ENCODE measurements at regions not wholly inside any gene's neighbourhood (a gene's known extent, or its start where the extent isn't known, plus 50 kb on each side); places are given as distances from the start of the nearest gene placed in this dataset.

GRCh38 chr1:63027176-63027575 lies 243.2 kb downstream of the ATG4C start:
- H3K36me3 ChIP-seq (ENCODE audit: control insufficient read depth in 3 of 3, insufficient read depth in 3 of 3, low read length in 3 of 3): no peaks in the 10 kb centered on the region
- H3K9ac ChIP-seq (ENCODE audit: low read depth in 1 of 3, low read length in 3 of 3): no peak overlapping the region
- no peaks in the 10 kb centered on the region for H3K9me3 ChIP-seq (ENCODE audit: control insufficient read depth in 3 of 3, low read length in 3 of 3)
- H3K27ac ChIP-seq (ENCODE audit: low read depth, low read length): no peak overlapping the region
- H3K4me1 ChIP-seq (ENCODE audit: control insufficient read depth in 3 of 3, insufficient read depth in 3 of 3, low read length in 3 of 3): no peaks in the 10 kb centered on the region
- no peak overlapping the region for H3K4me3 ChIP-seq (ENCODE audit: low read length in 3 of 3)
- peaks cover 0 to 12% (median 0%) of the 10 kb centered on the region in 3 donors for H3K27me3 ChIP-seq (ENCODE audit: control insufficient read depth in 3 of 3, insufficient read depth in 3 of 3, low read length in 3 of 3)

GRCh38 chr1:63032171-63032570 lies 248.2 kb downstream of the ATG4C start:
- Histone ChIP-seq H3K27me3 (ENCODE audit: control insufficient read depth in 3 of 3, insufficient read depth in 3 of 3, low read length in 3 of 3) (peaks cover 0 to 12% (median 0%) of the 10 kb centered on the region in 3 donors), H3K27ac (ENCODE audit: low read depth, low read length) (no peak overlapping the region), H3K4me1 (ENCODE audit: control insufficient read depth in 3 of 3, insufficient read depth in 3 of 3, low read length in 3 of 3) (no peaks in the 10 kb centered on the region), H3K9ac (ENCODE audit: low read depth in 1 of 3, low read length in 3 of 3) (no peak overlapping the region), H3K36me3 (ENCODE audit: control insufficient read depth in 3 of 3, insufficient read depth in 3 of 3, low read length in 3 of 3) (no peaks in the 10 kb centered on the region), H3K4me3 (ENCODE audit: low read length in 3 of 3) (no peak overlapping the region), H3K9me3 (ENCODE audit: control insufficient read depth in 3 of 3, low read length in 3 of 3) (no peaks in the 10 kb centered on the region)

DNA sequence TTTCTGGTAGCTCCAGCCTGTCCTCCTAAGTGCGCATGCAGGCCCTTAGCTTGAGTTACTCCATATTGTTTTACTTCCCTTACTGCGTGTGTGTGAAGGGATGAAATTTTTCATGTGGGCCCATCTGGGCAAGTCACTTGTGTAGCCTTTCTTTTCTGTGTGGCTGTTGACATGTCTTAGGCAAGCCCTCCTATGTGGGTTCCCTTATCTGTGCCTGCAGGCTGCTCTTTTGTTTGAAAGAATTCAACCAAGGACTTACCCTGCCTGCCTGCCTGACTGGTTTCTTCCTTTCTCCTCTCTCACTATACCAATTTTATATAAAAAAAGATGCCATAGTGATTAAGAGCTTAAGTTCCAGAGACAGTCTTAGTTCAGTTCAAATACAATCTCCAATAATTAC lies 249.3 kb downstream of the ATG4C start:
- H3K9ac ChIP-seq (ENCODE audit: low read depth in 1 of 3, low read length in 3 of 3): no peak overlapping the region
- H3K27me3 ChIP-seq (ENCODE audit: control insufficient read depth in 3 of 3, insufficient read depth in 3 of 3, low read length in 3 of 3): peaks cover 0 to 12% (median 0%) of the 10 kb centered on the region in 3 donors
- no peaks in the 10 kb centered on the region for H3K4me1 ChIP-seq (ENCODE audit: control insufficient read depth in 3 of 3, insufficient read depth in 3 of 3, low read length in 3 of 3)
- no peak overlapping the region for H3K4me3 ChIP-seq (ENCODE audit: low read length in 3 of 3)
- no peaks in the 10 kb centered on the region for H3K36me3 ChIP-seq (ENCODE audit: control insufficient read depth in 3 of 3, insufficient read depth in 3 of 3, low read length in 3 of 3)
- no peak overlapping the region for H3K27ac ChIP-seq (ENCODE audit: low read depth, low read length)
- no peaks in the 10 kb centered on the region for H3K9me3 ChIP-seq (ENCODE audit: control insufficient read depth in 3 of 3, low read length in 3 of 3)

GRCh38 chr1:63034256-63034655 lies 250.3 kb downstream of the ATG4C start:
- Histone ChIP-seq H3K4me1 (ENCODE audit: control insufficient read depth in 3 of 3, insufficient read depth in 3 of 3, low read length in 3 of 3) (no peaks in the 10 kb centered on the region), H3K36me3 (ENCODE audit: control insufficient read depth in 3 of 3, insufficient read depth in 3 of 3, low read length in 3 of 3) (no peaks in the 10 kb centered on the region), H3K9me3 (ENCODE audit: control insufficient read depth in 3 of 3, low read length in 3 of 3) (no peaks in the 10 kb centered on the region), H3K4me3 (ENCODE audit: low read length in 3 of 3) (no peak overlapping the region), H3K27me3 (ENCODE audit: control insufficient read depth in 3 of 3, insufficient read depth in 3 of 3, low read length in 3 of 3) (peaks cover 0 to 4% (median 0%) of the 10 kb centered on the region in 3 donors), H3K27ac (ENCODE audit: low read depth, low read length) (no peak overlapping the region), H3K9ac (ENCODE audit: low read depth in 1 of 3, low read length in 3 of 3) (no peak overlapping the region)

DNA sequence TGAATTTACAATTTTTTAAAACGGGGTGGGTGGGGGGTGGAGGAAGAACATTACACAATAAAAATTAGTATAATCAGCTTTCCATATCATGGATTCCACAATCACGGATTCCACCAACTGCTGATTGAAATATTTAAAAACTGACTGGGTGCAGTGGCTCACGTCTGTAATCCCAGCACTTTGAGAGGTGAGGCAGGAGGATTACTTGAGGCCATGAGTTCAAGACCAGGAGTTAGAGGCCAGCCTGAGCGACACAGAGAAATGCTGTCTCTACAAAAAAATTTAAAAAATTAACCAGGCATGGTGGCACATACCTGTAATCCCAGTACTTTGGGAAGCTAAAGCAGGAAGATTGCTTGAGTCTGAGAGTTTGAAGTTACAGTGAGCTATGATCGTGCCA lies 254.7 kb downstream of the ATG4C start:
- Histone ChIP-seq H3K9me3 (ENCODE audit: control insufficient read depth in 3 of 3, low read length in 3 of 3) (no peaks in the 10 kb centered on the region), H3K27ac (ENCODE audit: low read depth, low read length) (no peak overlapping the region), H3K27me3 (ENCODE audit: control insufficient read depth in 3 of 3, insufficient read depth in 3 of 3, low read length in 3 of 3) (no peaks in the 10 kb centered on the region), H3K9ac (ENCODE audit: low read depth in 1 of 3, low read length in 3 of 3) (no peak overlapping the region), H3K4me3 (ENCODE audit: low read length in 3 of 3) (no peak overlapping the region), H3K36me3 (ENCODE audit: control insufficient read depth in 3 of 3, insufficient read depth in 3 of 3, low read length in 3 of 3) (no peaks in the 10 kb centered on the region), H3K4me1 (ENCODE audit: control insufficient read depth in 3 of 3, insufficient read depth in 3 of 3, low read length in 3 of 3) (no peaks in the 10 kb centered on the region)

- H3K36me3 ChIP-seq (ENCODE audit: control insufficient read depth in 3 of 3, insufficient read depth in 3 of 3, low read length in 3 of 3): no peaks in the 10 kb centered on the region
Observed at GRCh38 chr1:63041660-63042059, 257.7 kb downstream of the ATG4C start.

GRCh38 chr1:63042278-63042677 lies 258.3 kb downstream of the ATG4C start:
- H3K4me1 ChIP-seq (ENCODE audit: control insufficient read depth in 3 of 3, insufficient read depth in 3 of 3, low read length in 3 of 3): no peaks in the 10 kb centered on the region
- H3K36me3 ChIP-seq (ENCODE audit: control insufficient read depth in 3 of 3, insufficient read depth in 3 of 3, low read length in 3 of 3): no peaks in the 10 kb centered on the region
- H3K27ac ChIP-seq (ENCODE audit: low read depth, low read length): no peak overlapping the region
- H3K9ac ChIP-seq (ENCODE audit: low read depth in 1 of 3, low read length in 3 of 3): no peak overlapping the region
- no peaks in the 10 kb centered on the region for H3K9me3 ChIP-seq (ENCODE audit: control insufficient read depth in 3 of 3, low read length in 3 of 3)
- no peak overlapping the region for H3K4me3 ChIP-seq (ENCODE audit: low read length in 3 of 3)
- H3K27me3 ChIP-seq (ENCODE audit: control insufficient read depth in 3 of 3, insufficient read depth in 3 of 3, low read length in 3 of 3): no peaks in the 10 kb centered on the region

More at GRCh38 chr1:63041660-63042059, 257.7 kb downstream of the ATG4C start:
- no peaks in the 10 kb centered on the region for H3K9me3 ChIP-seq (ENCODE audit: control insufficient read depth in 3 of 3, low read length in 3 of 3)
- no peak overlapping the region for H3K27ac ChIP-seq (ENCODE audit: low read depth, low read length)
- H3K4me3 ChIP-seq (ENCODE audit: low read length in 3 of 3): no peak overlapping the region
- H3K27me3 ChIP-seq (ENCODE audit: control insufficient read depth in 3 of 3, insufficient read depth in 3 of 3, low read length in 3 of 3): no peaks in the 10 kb centered on the region
- no peak overlapping the region for H3K9ac ChIP-seq (ENCODE audit: low read depth in 1 of 3, low read length in 3 of 3)
- no peaks in the 10 kb centered on the region for H3K4me1 ChIP-seq (ENCODE audit: control insufficient read depth in 3 of 3, insufficient read depth in 3 of 3, low read length in 3 of 3)

GRCh38 chr1:63046539-63046938 lies 262.6 kb downstream of the ATG4C start:
- Histone ChIP-seq H3K36me3 (ENCODE audit: control insufficient read depth in 3 of 3, insufficient read depth in 3 of 3, low read length in 3 of 3) (no peaks in the 10 kb centered on the region), H3K4me1 (ENCODE audit: control insufficient read depth in 3 of 3, insufficient read depth in 3 of 3, low read length in 3 of 3) (no peaks in the 10 kb centered on the region), H3K9me3 (ENCODE audit: control insufficient read depth in 3 of 3, low read length in 3 of 3) (no peaks in the 10 kb centered on the region), H3K4me3 (ENCODE audit: low read length in 3 of 3) (no peak overlapping the region), H3K9ac (ENCODE audit: low read depth in 1 of 3, low read length in 3 of 3) (no peak overlapping the region), H3K27me3 (ENCODE audit: control insufficient read depth in 3 of 3, insufficient read depth in 3 of 3, low read length in 3 of 3) (no peaks in the 10 kb centered on the region), H3K27ac (ENCODE audit: low read depth, low read length) (no peak overlapping the region)

GRCh38 chr1:63049135-63049534 lies 265.2 kb downstream of the ATG4C start:
- no peaks in the 10 kb centered on the region for H3K4me1 ChIP-seq (ENCODE audit: control insufficient read depth in 3 of 3, insufficient read depth in 3 of 3, low read length in 3 of 3)
- no peak overlapping the region for H3K9ac ChIP-seq (ENCODE audit: low read depth in 1 of 3, low read length in 3 of 3)
- no peaks in the 10 kb centered on the region for H3K9me3 ChIP-seq (ENCODE audit: control insufficient read depth in 3 of 3, low read length in 3 of 3)
- H3K27me3 ChIP-seq (ENCODE audit: control insufficient read depth in 3 of 3, insufficient read depth in 3 of 3, low read length in 3 of 3): no peaks in the 10 kb centered on the region
- no peak overlapping the region for H3K27ac ChIP-seq (ENCODE audit: low read depth, low read length)
- H3K4me3 ChIP-seq (ENCODE audit: low read length in 3 of 3): no peak overlapping the region
- H3K36me3 ChIP-seq (ENCODE audit: control insufficient read depth in 3 of 3, insufficient read depth in 3 of 3, low read length in 3 of 3): no peaks in the 10 kb centered on the region

DNA sequence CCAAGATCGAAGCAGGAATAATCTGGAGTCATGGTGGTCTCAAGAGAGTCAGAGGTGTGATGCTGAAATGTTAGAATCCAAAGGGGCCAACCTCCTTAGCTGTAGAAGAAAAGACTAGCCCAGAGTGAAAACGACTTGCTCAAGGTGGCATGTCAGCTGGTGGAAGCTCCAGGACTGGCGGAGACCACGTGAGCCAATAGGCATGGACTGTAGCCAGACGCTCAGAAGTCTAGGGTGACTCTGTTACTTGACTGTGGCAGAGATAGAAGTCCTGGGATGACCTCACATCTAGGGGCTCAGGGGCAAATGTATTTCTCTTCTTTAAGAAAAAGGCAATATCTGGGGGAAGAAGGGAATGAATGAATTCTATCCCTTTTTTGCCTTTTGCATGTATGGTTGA lies 267.4 kb downstream of the ATG4C start:
- Histone ChIP-seq H3K27ac (ENCODE audit: low read depth, low read length) (no peak overlapping the region), H3K9me3 (ENCODE audit: control insufficient read depth in 3 of 3, low read length in 3 of 3) (no peaks in the 10 kb centered on the region)

DNA sequence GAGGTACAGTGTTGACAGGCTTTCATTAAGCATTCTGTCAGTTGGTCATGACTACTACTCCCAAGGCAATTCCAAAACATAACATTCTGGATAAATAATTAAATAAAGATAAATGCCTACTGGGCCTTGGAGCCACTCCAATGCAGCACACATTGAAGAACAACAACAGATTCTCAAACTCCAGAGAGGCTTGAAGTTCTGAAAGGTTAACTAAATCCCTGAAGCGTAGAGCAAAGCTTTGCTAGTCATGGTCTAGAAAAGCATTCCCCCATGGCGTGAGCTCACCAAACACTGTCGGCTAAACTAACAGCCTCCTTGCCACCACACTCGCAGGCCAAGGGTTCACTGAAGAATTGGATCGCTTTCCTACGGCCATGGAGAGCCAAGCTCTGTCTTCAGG lies 268.0 kb downstream of the ATG4C start:
- Histone ChIP-seq H3K4me1 (ENCODE audit: control insufficient read depth in 3 of 3, insufficient read depth in 3 of 3, low read length in 3 of 3) (no peaks in the 10 kb centered on the region), H3K9me3 (ENCODE audit: control insufficient read depth in 3 of 3, low read length in 3 of 3) (no peaks in the 10 kb centered on the region), H3K4me3 (ENCODE audit: low read length in 3 of 3) (no peak overlapping the region), H3K27me3 (ENCODE audit: control insufficient read depth in 3 of 3, insufficient read depth in 3 of 3, low read length in 3 of 3) (no peaks in the 10 kb centered on the region), H3K9ac (ENCODE audit: low read depth in 1 of 3, low read length in 3 of 3) (no peak overlapping the region), H3K36me3 (ENCODE audit: control insufficient read depth in 3 of 3, insufficient read depth in 3 of 3, low read length in 3 of 3) (no peaks in the 10 kb centered on the region), H3K27ac (ENCODE audit: low read depth, low read length) (no peak overlapping the region)

More for the DNA sequence above, 267.4 kb downstream of the ATG4C start:
- no peaks in the 10 kb centered on the region for H3K27me3 ChIP-seq (ENCODE audit: control insufficient read depth in 3 of 3, insufficient read depth in 3 of 3, low read length in 3 of 3)
- H3K4me1 ChIP-seq (ENCODE audit: control insufficient read depth in 3 of 3, insufficient read depth in 3 of 3, low read length in 3 of 3): no peaks in the 10 kb centered on the region
- H3K4me3 ChIP-seq (ENCODE audit: low read length in 3 of 3): no peak overlapping the region
- H3K36me3 ChIP-seq (ENCODE audit: control insufficient read depth in 3 of 3, insufficient read depth in 3 of 3, low read length in 3 of 3): no peaks in the 10 kb centered on the region
- no peak overlapping the region for H3K9ac ChIP-seq (ENCODE audit: low read depth in 1 of 3, low read length in 3 of 3)

Data from skeletal muscle tissue (tissue), 3 donors.